ENCODE measurements at regions not wholly inside any gene's neighbourhood (a gene's known extent, or its start where the extent isn't known, plus 50 kb on each side); places are given as distances from the start of the nearest gene placed in this dataset.
A peak's percentile ranks its signal among the peaks of the same experiment; 100 is the strongest.

- TF ChIP-seq, protein P1, sequence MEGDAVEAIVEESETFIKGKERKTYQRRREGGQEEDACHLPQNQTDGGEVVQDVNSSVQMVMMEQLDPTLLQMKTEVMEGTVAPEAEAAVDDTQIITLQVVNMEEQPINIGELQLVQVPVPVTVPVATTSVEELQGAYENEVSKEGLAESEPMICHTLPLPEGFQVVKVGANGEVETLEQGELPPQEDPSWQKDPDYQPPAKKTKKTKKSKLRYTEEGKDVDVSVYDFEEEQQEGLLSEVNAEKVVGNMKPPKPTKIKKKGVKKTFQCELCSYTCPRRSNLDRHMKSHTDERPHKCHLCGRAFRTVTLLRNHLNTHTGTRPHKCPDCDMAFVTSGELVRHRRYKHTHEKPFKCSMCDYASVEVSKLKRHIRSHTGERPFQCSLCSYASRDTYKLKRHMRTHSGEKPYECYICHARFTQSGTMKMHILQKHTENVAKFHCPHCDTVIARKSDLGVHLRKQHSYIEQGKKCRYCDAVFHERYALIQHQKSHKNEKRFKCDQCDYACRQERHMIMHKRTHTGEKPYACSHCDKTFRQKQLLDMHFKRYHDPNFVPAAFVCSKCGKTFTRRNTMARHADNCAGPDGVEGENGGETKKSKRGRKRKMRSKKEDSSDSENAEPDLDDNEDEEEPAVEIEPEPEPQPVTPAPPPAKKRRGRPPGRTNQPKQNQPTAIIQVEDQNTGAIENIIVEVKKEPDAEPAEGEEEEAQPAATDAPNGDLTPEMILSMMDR (IDR thresholded peaks at IDR 0.05; ENCODE audit: insufficient read depth, low read length, poor library complexity, severe bottlenecking) = no peak
- Histone ChIP-seq H3K36me3 (ENCODE audit: control insufficient read depth, insufficient read depth, low read length) (no peaks in the 10 kb centered on the region), H3K4me3 (ENCODE audit: low read depth, low read length) (no peak overlapping the region), H3K27me3 (ENCODE audit: control insufficient read depth, insufficient read depth, low read length) (no peaks in the 10 kb centered on the region)
- no peak for DNase-seq (ENCODE audit: low read depth)
Observed at GRCh38 chr5:52334367-52334766, 453.3 kb upstream of the ITGA1 start.

DNA sequence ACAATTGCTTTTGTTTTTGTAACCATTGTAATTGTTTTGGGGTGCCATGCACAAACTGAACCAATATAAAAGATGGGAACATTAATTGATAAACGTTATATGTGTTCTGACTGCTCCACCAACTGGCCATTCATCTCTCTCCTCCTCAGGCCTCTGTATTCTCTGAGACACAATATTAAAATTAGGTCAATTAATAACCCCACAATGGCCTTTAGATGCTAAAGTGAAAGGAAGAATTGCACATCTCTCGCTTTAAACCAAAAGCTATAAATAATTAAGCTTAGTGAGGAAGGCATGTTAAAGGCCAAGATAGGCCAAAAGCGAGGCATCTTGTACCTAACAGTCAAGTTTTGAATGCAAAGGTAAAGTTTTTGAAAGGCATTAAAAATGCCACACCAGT is 448.4 kb upstream of the ITGA1 start:
- TF ChIP-seq, protein P1 (IDR thresholded peaks at IDR 0.05; ENCODE audit: insufficient read depth, low read length, poor library complexity, severe bottlenecking) = no peak

DNA sequence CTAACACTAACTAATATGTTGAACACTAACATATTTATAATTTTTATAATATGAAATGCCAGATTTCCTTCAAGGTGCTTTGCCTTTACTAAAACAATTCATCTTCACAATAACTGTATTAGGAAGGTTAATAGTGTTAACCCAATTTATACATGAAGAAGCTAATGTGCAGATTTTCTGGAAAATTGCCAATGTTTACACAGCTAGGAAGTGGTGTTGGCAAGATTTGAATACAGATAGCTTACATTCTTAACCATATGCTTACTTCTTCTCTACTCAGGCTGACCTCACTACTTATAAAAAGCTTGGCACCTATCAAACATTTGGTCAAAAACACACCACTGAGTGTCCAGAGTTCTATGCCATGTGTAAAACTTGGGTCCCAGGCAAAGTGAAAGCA is 445.4 kb upstream of the ITGA1 start:
- DNase-seq (ENCODE audit: low read depth) = no peak
- no peak overlapping the region for H3K4me3 ChIP-seq (ENCODE audit: low read depth, low read length)
- TF ChIP-seq, protein P1 (IDR thresholded peaks at IDR 0.05; ENCODE audit: insufficient read depth, low read length, poor library complexity, severe bottlenecking) = no peak
- H3K27me3 ChIP-seq (ENCODE audit: control insufficient read depth, insufficient read depth, low read length) = no peaks in the 10 kb centered on the region
- no peaks in the 10 kb centered on the region for H3K36me3 ChIP-seq (ENCODE audit: control insufficient read depth, insufficient read depth, low read length)

More for the DNA sequence above, 448.4 kb upstream of the ITGA1 start:
- Histone ChIP-seq H3K27me3 (ENCODE audit: control insufficient read depth, insufficient read depth, low read length) (no peaks in the 10 kb centered on the region), H3K36me3 (ENCODE audit: control insufficient read depth, insufficient read depth, low read length) (no peaks in the 10 kb centered on the region), H3K4me3 (ENCODE audit: low read depth, low read length) (no peak overlapping the region)
- no peak for DNase-seq (ENCODE audit: low read depth)

DNA sequence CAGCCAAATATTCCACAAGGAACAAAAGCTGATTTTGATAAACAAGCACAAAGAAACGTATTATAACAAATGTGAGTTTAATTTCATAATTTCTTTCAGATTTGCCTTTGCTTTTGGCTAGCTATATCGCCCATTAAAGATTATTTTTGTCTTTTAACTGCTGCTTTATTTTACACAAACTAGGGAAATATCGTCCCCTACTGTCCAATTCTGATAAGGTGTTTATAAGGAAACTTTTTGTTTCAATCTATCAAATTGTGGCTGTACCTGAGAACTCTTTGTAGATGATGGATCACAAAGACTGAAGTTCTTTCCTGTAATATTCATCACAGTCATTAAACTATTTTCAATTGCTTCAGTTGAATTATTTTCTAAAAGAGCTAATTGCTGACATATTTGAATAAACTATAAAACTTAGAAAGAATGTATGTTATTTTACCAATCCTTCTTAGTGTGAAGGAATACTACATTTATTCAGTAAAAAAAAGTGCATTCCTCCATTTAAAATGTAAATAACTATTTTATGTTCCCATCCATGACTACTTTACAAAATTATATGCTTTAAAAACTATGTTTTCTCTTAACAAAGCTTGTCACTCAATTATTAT is 431.3 kb upstream of the ITGA1 start:
- no peak for DNase-seq (ENCODE audit: low read depth)
- TF ChIP-seq, protein P1 (IDR thresholded peaks at IDR 0.05; ENCODE audit: insufficient read depth, low read length, poor library complexity, severe bottlenecking) = peak; percentile 74
- Histone ChIP-seq H3K27me3 (ENCODE audit: control insufficient read depth, insufficient read depth, low read length) (no peaks in the 10 kb centered on the region), H3K36me3 (ENCODE audit: control insufficient read depth, insufficient read depth, low read length) (no peaks in the 10 kb centered on the region), H3K4me3 (ENCODE audit: low read depth, low read length) (no peak overlapping the region)

- no peak for DNase-seq (ENCODE audit: low read depth)
- Histone ChIP-seq H3K4me3 (ENCODE audit: low read depth, low read length) (no peak overlapping the region), H3K36me3 (ENCODE audit: control insufficient read depth, insufficient read depth, low read length) (no peaks in the 10 kb centered on the region), H3K27me3 (ENCODE audit: control insufficient read depth, insufficient read depth, low read length) (no peaks in the 10 kb centered on the region)
- TF ChIP-seq, protein P1 (IDR thresholded peaks at IDR 0.05; ENCODE audit: insufficient read depth, low read length, poor library complexity, severe bottlenecking) = no peak
Observed at GRCh38 chr5:52359261-52359660, 428.5 kb upstream of the ITGA1 start.

- TF ChIP-seq, protein P1 (IDR thresholded peaks at IDR 0.05; ENCODE audit: insufficient read depth, low read length, poor library complexity, severe bottlenecking) = no peak
- no peaks in the 10 kb centered on the region for H3K36me3 ChIP-seq (ENCODE audit: control insufficient read depth, insufficient read depth, low read length)
- H3K27me3 ChIP-seq (ENCODE audit: control insufficient read depth, insufficient read depth, low read length) = no peaks in the 10 kb centered on the region
- DNase-seq (ENCODE audit: low read depth) = no peak
- no peak overlapping the region for H3K4me3 ChIP-seq (ENCODE audit: low read depth, low read length)
Observed at GRCh38 chr5:52360985-52361384, 426.7 kb upstream of the ITGA1 start.

Measured in kidney epithelial cell (primary cell).